ENCODE measurements at regions not wholly inside any gene's neighbourhood (a gene's known extent, or its start where the extent isn't known, plus 50 kb on each side); places are given as distances from the start of the nearest gene placed in this dataset.

DNA sequence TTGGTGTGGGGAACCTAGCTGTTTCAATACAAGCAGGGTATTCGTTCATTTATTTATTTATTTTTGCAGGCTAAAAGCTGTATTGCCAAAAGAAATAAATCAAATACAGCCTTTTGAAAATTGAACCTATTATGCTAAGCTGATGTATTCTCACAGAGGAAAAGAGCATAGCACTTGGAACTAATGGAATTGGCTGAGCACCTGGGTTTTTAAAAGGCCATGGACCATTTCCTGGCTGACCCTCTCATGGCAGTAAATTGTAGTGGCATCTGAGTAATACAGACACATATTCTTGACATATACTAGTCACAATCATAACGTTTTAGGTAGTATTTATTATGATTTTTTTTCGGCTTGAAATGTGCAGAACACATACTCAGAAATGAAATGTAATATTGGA lies 71.8 kb upstream of the ALG13 start:
- no peak for TF ChIP-seq CTCF (IDR thresholded peaks at IDR 0.05)
- TF ChIP-seq POLR2A (IDR thresholded peaks at IDR 0.05), result no peak

Data from testis (tissue), 2 donors.